OCI-LY7 (cell line): ENCODE measurements at regions not wholly inside any gene's neighbourhood (a gene's known extent, or its start where the extent isn't known, plus 50 kb on each side); places are given as distances from the start of the nearest gene placed in this dataset.
"Not testable (repeated sequence)": the region's sequence is repeated elsewhere in the genome, so short reads cannot be mapped to it uniquely, and the experiment has no call there.

Source experiments
- BruUV-seq: library from RNA; stranded (reverse); fragments of 400-500 nt; replicated peaks from 2 replicates; lab custom pipeline; 2021; lab: Mats Ljungman, UMichigan
- CTCF ChIA-PET: fragments of 300-600 bp; sonication (Branson Sonifier 250); formaldehyde crosslinking; loops from one replicate; lab custom pipeline; 2022; ENCODE audit warnings: antibody characterized with exemption; ENCODE audit not compliant: unreplicated experiment; lab: Charles Lee
- POLR2A ChIA-PET: fragments of 300-600 bp; sonication (Branson Sonifier 250); formaldehyde crosslinking; loops from one replicate; lab custom pipeline; 2022; ENCODE audit warnings: antibody characterized with exemption; lab: Charles Lee
- DNase-seq: peaks from one replicate; pipeline ENCODE4 v3.0.0-alpha.2; 2015; ENCODE audit warnings: low spot score
- H2AFZ ChIP-seq: fragments of 200-600 bp; sonication (generic), shearing (Covaris generic); 2 replicates; pipeline ENCODE4 v1.6.1; 2014; ENCODE audit warnings: mild to moderate bottlenecking, antibody characterized with exemption, low read length, moderate library complexity
- H3K27ac ChIP-seq: fragments of 200-600 bp; sonication (generic); 2 replicates; pipeline ENCODE4 v1.5.1; 2014; ENCODE audit warnings: mixed run types, low read depth, mild to moderate bottlenecking, moderate library complexity, low read length, inconsistent platforms; ENCODE audit not compliant: poor library complexity, severe bottlenecking
- H3K36me3 ChIP-seq: fragments of 200-600 bp; sonication (generic); 2 replicates; pipeline ENCODE4 v1.6.1; 2014; ENCODE audit warnings: mild to moderate bottlenecking, antibody characterized with exemption, low read length, moderate library complexity, mixed read lengths; ENCODE audit not compliant: insufficient read depth
- H3K4me1 ChIP-seq: fragments of 200-600 bp; sonication (generic); 2 replicates; pipeline ENCODE4 v1.5.1; 2014; ENCODE audit warnings: mild to moderate bottlenecking, low read length; ENCODE audit not compliant: insufficient read depth, poor library complexity, severe bottlenecking
- H3K4me2 ChIP-seq: fragments of 200-600 bp; sonication (generic); 2 replicates; pipeline ENCODE4 v1.6.1; 2014; ENCODE audit warnings: mild to moderate bottlenecking, low read length
- H3K4me3 ChIP-seq: fragments of 200-600 bp; sonication (generic); 2 replicates; pipeline ENCODE4 v1.5.1; 2014; ENCODE audit warnings: mild to moderate bottlenecking, low read depth, low read length; ENCODE audit not compliant: poor library complexity, severe bottlenecking
- H3K79me2 ChIP-seq: fragments of 200-600 bp; sonication (generic); 2 replicates; pipeline ENCODE4 v1.6.1; 2016; ENCODE audit warnings: low read depth, mild to moderate bottlenecking, low read length, moderate library complexity, mixed read lengths; ENCODE audit not compliant: insufficient read depth
- H3K9me2 ChIP-seq: fragments of 200-600 bp; sonication (generic); 2 replicates; pipeline ENCODE4 v1.6.1; 2016; ENCODE audit warnings: mild to moderate bottlenecking, low read length, mixed read lengths; ENCODE audit not compliant: insufficient read depth
- H3K9me3 ChIP-seq: fragments of 200-600 bp; sonication (generic); 2 replicates; pipeline ENCODE4 v1.6.1; 2014; ENCODE audit warnings: mild to moderate bottlenecking, mixed run types, low read length, mixed read lengths
- H4K20me1 ChIP-seq: fragments of 200-600 bp; sonication (generic); 2 replicates; pipeline ENCODE4 v1.6.1; 2014; ENCODE audit warnings: mild to moderate bottlenecking, antibody characterized with exemption, low read length, moderate library complexity, mixed read lengths; ENCODE audit not compliant: insufficient read depth
- CTCF ChIP-seq: fragments of 200-600 bp; sonication (generic); conservative IDR thresholded peaks from 2 replicates; pipeline ENCODE4 v1.5.1; 2014; ENCODE audit warnings: mild to moderate bottlenecking, antibody characterized with exemption, low read length, moderate library complexity, mixed read lengths
- EZH2phosphoT487 ChIP-seq: fragments of 200-600 bp; sonication (generic); IDR thresholded peaks from 2 replicates; pipeline ENCODE4 v1.6.1; 2018; ENCODE audit warnings: low read depth, borderline replicate concordance, mild to moderate bottlenecking, mixed run types, antibody characterized with exemption, low read length, moderate library complexity, mixed read lengths
- intact Hi-C: fragments of 100-400 bp; cut with micrococcal nuclease; formaldehyde crosslinking; loops from one replicate; pipeline ENCODE4 v1.10.0; 2022; ENCODE audit not compliant: unreplicated experiment

GRCh38 chr6:20277724-20278123 is 65.5 kb upstream of the MBOAT1 start:
- not testable (repeated sequence) for BruUV-seq, H2AFZ ChIP-seq

GRCh38 chr6:20279051-20279450 is 66.8 kb upstream of the MBOAT1 start:
- DNase-seq = no peak
- intact Hi-C loops = no loop called here
- CTCF ChIA-PET = no interaction called here
- BruUV-seq = no TSS peak
- H3K9me3 ChIP-seq = no peaks in the 10 kb centered on the region
- H3K27ac ChIP-seq = no peak overlapping the region
- no peaks in the 10 kb centered on the region for H3K79me2 ChIP-seq
- no peak overlapping the region for H2AFZ ChIP-seq
- H3K36me3 ChIP-seq = no peaks in the 10 kb centered on the region
- TF ChIP-seq CTCF (no peak), EZH2phosphoT487 (no peak)
- H3K4me2 ChIP-seq = no peak overlapping the region
- no peaks in the 10 kb centered on the region for H4K20me1 ChIP-seq
- POLR2A ChIA-PET = interaction anchor here (0.5 kb wide), 1 partner anchor 214 kb away, joined by 5 read pairs; no protein-coding TSS in a partner anchor
- no peaks in the 10 kb centered on the region for H3K4me1 ChIP-seq
- H3K9me2 ChIP-seq = no peaks in the 10 kb centered on the region
- H3K4me3 ChIP-seq = no peak overlapping the region

More at GRCh38 chr6:20277724-20278123, 65.5 kb upstream of the MBOAT1 start:
- H3K9me2 ChIP-seq, H3K4me3 ChIP-seq, intact Hi-C loops, H4K20me1 ChIP-seq, H3K27ac ChIP-seq, CTCF ChIA-PET, H3K4me2 ChIP-seq, H3K79me2 ChIP-seq, H3K9me3 ChIP-seq, DNase-seq, H3K4me1 ChIP-seq, H3K36me3 ChIP-seq: not testable (repeated sequence)
- POLR2A ChIA-PET = interaction anchor here (0.6 to 1.2 kb wide), 2 partner anchors 53 to 532 kb away, joined by 3 to 6 read pairs; no protein-coding TSS in a partner anchor

- no peak for TF ChIP-seq CTCF
- no peak for TF ChIP-seq EZH2phosphoT487
These were observed 67.5 kb upstream of the MBOAT1 start for GRCh38 chr6:20279608-20280287.

More at GRCh38 chr6:20279608-20280287, 67.5 kb upstream of the MBOAT1 start:
- no peak overlapping the region for H3K4me3 ChIP-seq
- H2AFZ ChIP-seq = no peak overlapping the region
- no peaks in the 10 kb centered on the region for H3K79me2 ChIP-seq
- H3K36me3 ChIP-seq = no peaks in the 10 kb centered on the region
- ChIA-PET CTCF (no interaction called here), POLR2A (interaction anchor here (0.5 kb wide), 1 partner anchor 214 kb away, joined by 5 read pairs; no protein-coding TSS in a partner anchor)
- no peak overlapping the region for H3K27ac ChIP-seq
- no peak overlapping the region for H3K4me2 ChIP-seq
- H3K4me1 ChIP-seq = no peaks in the 10 kb centered on the region
- no peak for DNase-seq
- intact Hi-C loops = no loop called here
- no peaks in the 10 kb centered on the region for H4K20me1 ChIP-seq
- no TSS peak for BruUV-seq
- H3K9me3 ChIP-seq = no peaks in the 10 kb centered on the region
- no peaks in the 10 kb centered on the region for H3K9me2 ChIP-seq
